Tibial nerve (tissue), 4 donors: ENCODE measurements at regions not wholly inside any gene's neighbourhood (a gene's known extent, or its start where the extent isn't known, plus 50 kb on each side); places are given as distances from the start of the nearest gene placed in this dataset.

ENCODE experiments used
- DNase-seq, 2 donors: peaks; one replicate each; pipeline ENCODE4 v3.0.0-alpha.2; 2019; ENCODE audit warnings: low spot score in 2 of 2
- H3K27ac ChIP-seq, 4 donors: fragments of 200-600 bp; sonication (generic) in 3 of 4; one replicate each; pipeline ENCODE4 v1.5.1; 2017 to 2019; ENCODE audit warnings: mild to moderate bottlenecking in 1 of 4
- H3K27me3 ChIP-seq, 2 donors: fragments of 200-600 bp; sonication (generic) in 1 of 2; one replicate each; pipeline versions ENCODE4 v1.5.1 to v1.6.0; 2017 to 2019
- H3K36me3 ChIP-seq, 3 donors: fragments of 200-600 bp; sonication (generic); one replicate each; pipeline ENCODE4 v1.5.1; 2018 to 2019
- H3K4me1 ChIP-seq, 4 donors: fragments of 200-600 bp; sonication (generic) in 3 of 4; one replicate each; pipeline ENCODE4 v1.5.1; 2017 to 2019
- H3K4me3 ChIP-seq, 4 donors: fragments of 200-600 bp; sonication (generic) in 3 of 4; one replicate each; pipeline ENCODE4 v1.5.1; 2017 to 2019; ENCODE audit warnings: mild to moderate bottlenecking in 1 of 4, moderate library complexity in 1 of 4
- H3K9me3 ChIP-seq, 4 donors: fragments of 200-600 bp; sonication (generic) in 3 of 4; one replicate each; pipeline ENCODE4 v1.5.1; 2017 to 2019
- CTCF ChIP-seq, 5 experiments: fragments of 200-600 bp in 3 of 5; fragments of 450-650 bp in 2 of 5; sonication (generic) in 3 of 5; IDR thresholded peaks; one replicate each; pipeline ENCODE4 v1.5.1; 2016 to 2019; ENCODE audit warnings: antibody characterized with exemption in 5 of 5, mild to moderate bottlenecking in 3 of 5, moderate library complexity in 2 of 5
- EP300 ChIP-seq, 2 donors: sonication (generic); formaldehyde crosslinking; IDR thresholded peaks; one replicate each; pipeline ENCODE4 v1.6.1; 2017; ENCODE audit warnings: antibody characterized with exemption in 2 of 2, mild to moderate bottlenecking in 1 of 2
- POLR2A ChIP-seq, 2 donors: fragments of 450-650 bp; IDR thresholded peaks; one replicate each; pipeline ENCODE4 v1.6.1; 2017; ENCODE audit warnings: antibody characterized with exemption in 2 of 2, mild to moderate bottlenecking in 2 of 2, moderate library complexity in 2 of 2
- WGBS, 2 donors: methylation state at CpG; one replicate each; pipeline ENCODE4 v1.1.5; 2018; 5-methylcytosine and 5-hydroxymethylcytosine counted together

DNA sequence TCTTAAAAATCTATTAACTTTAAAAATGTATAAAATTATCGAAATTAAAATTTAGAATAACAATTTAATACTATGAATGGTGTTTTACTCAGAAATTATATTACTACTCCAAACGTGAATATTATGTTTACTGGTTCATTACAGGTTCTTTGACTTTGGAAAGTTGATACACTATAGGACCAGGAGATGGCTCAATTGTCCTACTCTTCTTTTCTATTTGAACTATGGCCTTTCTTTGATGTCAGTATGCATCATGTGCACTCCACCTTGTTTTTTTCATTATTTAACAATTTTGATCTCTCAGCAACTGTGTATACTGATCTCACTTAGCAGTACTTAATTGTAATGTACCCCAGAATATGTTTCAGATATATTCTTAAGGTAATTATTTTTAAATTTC, 391.5 kb upstream of the MANEA start:
- WGBS, 2 donors: 58 to 60% methylated on average over 2 of the region's 2 CpGs
- TF ChIP-seq EP300 (IDR thresholded peaks at IDR 0.05) (no peak), CTCF (IDR thresholded peaks at IDR 0.05) (no peak), POLR2A (IDR thresholded peaks at IDR 0.05) (no peak)
- Histone ChIP-seq H3K27ac (no peak overlapping the region), H3K27me3 (no peaks in the 10 kb centered on the region), H3K4me3 (no peak overlapping the region), H3K9me3 (no peaks in the 10 kb centered on the region), H3K36me3 (no peaks in the 10 kb centered on the region), H3K4me1 (no peaks in the 10 kb centered on the region)
- DNase-seq: no peak

GRCh38 chr6:95186710-95187109, 390.6 kb upstream of the MANEA start:
- no peaks in the 10 kb centered on the region for H3K27me3 ChIP-seq
- H3K4me1 ChIP-seq: no peaks in the 10 kb centered on the region
- WGBS, 2 donors: 76 to 85% methylated on average over 1 of the region's 1 CpG
- H3K36me3 ChIP-seq: no peaks in the 10 kb centered on the region
- H3K27ac ChIP-seq: no peak overlapping the region
- H3K9me3 ChIP-seq: no peaks in the 10 kb centered on the region
- no peak overlapping the region for H3K4me3 ChIP-seq
- TF ChIP-seq EP300 (IDR thresholded peaks at IDR 0.05) (no peak), CTCF (IDR thresholded peaks at IDR 0.05) (no peak), POLR2A (IDR thresholded peaks at IDR 0.05) (no peak)
- DNase-seq: no peak

DNA sequence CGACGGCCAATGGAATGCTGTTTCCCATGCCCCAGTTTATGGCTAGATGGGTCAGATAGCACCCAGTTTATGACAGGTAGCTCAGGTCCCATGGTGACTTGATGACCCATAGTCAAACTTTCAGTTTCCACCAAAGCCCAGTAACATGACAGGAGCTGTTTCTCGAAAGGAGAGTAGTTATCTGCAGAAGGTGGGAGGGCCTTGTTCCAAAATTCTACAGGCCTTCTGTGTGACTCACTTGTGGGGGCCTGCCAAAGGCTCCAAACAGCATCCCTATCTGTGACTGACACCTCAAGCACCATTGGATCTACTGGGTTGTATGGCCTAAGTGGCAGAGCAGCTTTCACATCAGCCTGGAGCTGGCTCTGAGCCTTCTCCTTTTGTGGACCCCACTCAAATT, 379.7 kb upstream of the MANEA start:
- WGBS, 2 donors: 69 to 86% methylated on average over 3 of the region's 3 CpGs
- no peak for DNase-seq
- H3K36me3 ChIP-seq: no peaks in the 10 kb centered on the region
- no peak overlapping the region for H3K27ac ChIP-seq
- no peaks in the 10 kb centered on the region for H3K9me3 ChIP-seq
- TF ChIP-seq EP300 (IDR thresholded peaks at IDR 0.05): no peak
- no peak for TF ChIP-seq POLR2A (IDR thresholded peaks at IDR 0.05)
- no peak for TF ChIP-seq CTCF (IDR thresholded peaks at IDR 0.05)
- no peak overlapping the region for H3K4me3 ChIP-seq
- H3K27me3 ChIP-seq: no peaks in the 10 kb centered on the region
- H3K4me1 ChIP-seq: no peaks in the 10 kb centered on the region

- DNase-seq: peak in 1 of 2 donors; percentile 33
- Histone ChIP-seq H3K27me3 (no peaks in the 10 kb centered on the region), H3K36me3 (no peaks in the 10 kb centered on the region), H3K4me1 (no peaks in the 10 kb centered on the region), H3K9me3 (no peaks in the 10 kb centered on the region), H3K4me3 (no peak overlapping the region), H3K27ac (no peak overlapping the region)
- TF ChIP-seq CTCF (IDR thresholded peaks at IDR 0.05) (peak in 4 of 5 experiments; percentile 17 to 38 (median 19)), POLR2A (IDR thresholded peaks at IDR 0.05) (no peak)
- 35 to 38% methylated on average over 2 of the region's 2 CpGs for WGBS, 2 donors
These were observed 374.1 kb upstream of the MANEA start for GRCh38 chr6:95203153-95203754.

DNA sequence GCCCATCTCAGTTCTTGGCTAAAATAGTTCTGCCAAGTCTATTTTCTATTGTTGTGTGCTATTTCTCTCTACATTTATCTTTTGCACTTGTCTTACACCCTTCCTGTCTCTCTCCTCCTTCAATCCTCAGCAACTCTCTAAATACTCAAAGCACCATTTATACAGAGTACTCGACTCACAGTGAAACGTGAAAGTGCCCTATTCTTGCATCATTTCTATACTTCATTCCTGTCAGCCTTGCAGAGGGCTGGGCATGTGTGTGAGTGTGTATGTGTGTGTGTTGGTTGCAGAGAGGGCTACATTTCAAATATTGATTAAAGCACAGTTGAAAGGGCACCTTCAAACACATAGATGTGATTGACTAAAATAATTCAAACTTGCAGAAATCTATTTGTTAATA, 373.2 kb upstream of the MANEA start:
- DNase-seq: no peak
- Histone ChIP-seq H3K27me3 (no peaks in the 10 kb centered on the region), H3K9me3 (no peaks in the 10 kb centered on the region), H3K4me1 (no peaks in the 10 kb centered on the region), H3K4me3 (no peak overlapping the region), H3K36me3 (no peaks in the 10 kb centered on the region), H3K27ac (no peak overlapping the region)
- TF ChIP-seq EP300 (IDR thresholded peaks at IDR 0.05) (no peak), CTCF (IDR thresholded peaks at IDR 0.05) (no peak), POLR2A (IDR thresholded peaks at IDR 0.05) (no peak)
- WGBS, 2 donors: 46 to 70% methylated on average over 2 of the region's 2 CpGs
